ENCODE measurements at regions not wholly inside any gene's neighbourhood (a gene's known extent, or its start where the extent isn't known, plus 50 kb on each side); places are given as distances from the start of the nearest gene placed in this dataset.

DNA sequence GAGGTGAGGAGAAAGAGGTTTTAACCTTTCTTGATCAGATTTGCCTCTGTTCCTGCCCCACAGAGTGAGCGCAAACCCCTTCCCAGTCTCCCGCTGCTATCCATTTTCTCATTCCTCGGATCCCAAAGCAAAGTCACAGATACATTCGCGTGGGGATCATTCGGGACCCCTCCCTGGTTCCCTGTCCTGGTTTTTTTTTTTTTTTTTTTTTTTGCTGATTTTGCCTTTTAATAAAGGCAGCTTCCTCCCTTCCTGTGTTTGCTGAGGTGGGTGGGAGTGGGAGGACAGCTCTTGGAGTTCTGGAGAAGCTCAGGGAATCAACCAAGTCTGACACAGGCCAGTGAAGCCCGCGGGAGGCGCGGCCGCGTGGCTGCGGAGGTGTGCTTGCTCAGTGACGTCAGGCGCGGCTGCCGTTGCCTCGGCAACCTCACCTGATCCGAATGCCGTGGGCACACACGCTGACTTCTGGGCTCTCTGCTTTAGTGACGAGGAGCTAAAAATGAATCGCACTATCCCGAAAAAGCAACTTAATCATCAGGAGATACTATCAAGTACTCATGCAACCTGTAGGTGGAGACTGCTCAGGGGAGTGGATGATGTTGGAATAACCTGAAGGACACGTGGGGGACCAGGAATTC lies 106.4 kb downstream of the TBX19 start:
- TF ChIP-seq CTCF (conservative IDR thresholded peaks at IDR 0.05 in 1 of 2, IDR thresholded peaks at IDR 0.05 in 1 of 2; ENCODE audit: extremely low read depth in 1 of 2, insufficient read depth in 1 of 2, low read depth in 1 of 2, low read length in 2 of 2) (peak in 1 of 2 donors; percentile 48), EZH2 (IDR thresholded peaks at IDR 0.05; ENCODE audit: borderline replicate concordance, low read length) (no peak)

Data from mammary epithelial cell (primary cell).